ENCODE measurements at regions not wholly inside any gene's neighbourhood (a gene's known extent, or its start where the extent isn't known, plus 50 kb on each side); places are given as distances from the start of the nearest gene placed in this dataset.
A peak's percentile ranks its signal among the peaks of the same experiment; 100 is the strongest.

DNA sequence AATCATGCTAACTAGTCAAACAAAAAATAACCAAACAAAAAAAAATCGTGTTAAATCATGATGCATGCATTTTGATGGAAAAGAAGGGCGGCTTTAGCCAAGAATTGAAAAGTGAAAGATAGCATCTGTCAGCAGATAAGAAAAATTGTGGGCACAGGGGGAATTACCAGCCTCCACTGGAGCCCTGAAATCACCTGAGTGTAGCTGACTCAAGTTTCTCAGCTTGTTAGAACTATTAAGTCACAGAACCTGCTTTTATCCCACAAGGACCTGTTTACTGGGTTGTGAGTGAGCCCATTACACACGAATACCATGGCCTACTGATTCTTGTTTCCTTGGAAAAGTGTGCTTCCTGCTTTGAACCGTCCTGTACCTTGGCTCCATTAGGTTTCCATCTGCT lies 85.2 kb downstream of the COX18 start:
- Mint-ChIP-seq H3K9me3 (no peaks in the 10 kb centered on the region), H3K4me3 (no peak overlapping the region)
- no peak for TF ChIP-seq CTCF (IDR thresholded peaks at IDR 0.05; ENCODE audit: unreplicated experiment in 3 of 3)

GRCh38 chr4:72983709-72984108 lies 85.8 kb downstream of the COX18 start:
- H3K9me3 Mint-ChIP-seq: no peaks in the 10 kb centered on the region
- no peaks in the 10 kb centered on the region for H3K36me3 Mint-ChIP-seq (ENCODE audit: low read depth)
- H3K27ac Mint-ChIP-seq: no peak overlapping the region
- no peak overlapping the region for H3K4me3 Mint-ChIP-seq
- peaks cover 3% of the 10 kb centered on the region for H3K27me3 Mint-ChIP-seq (ENCODE audit: low read depth)
- no peaks in the 10 kb centered on the region for H3K4me1 Mint-ChIP-seq
- no peak for TF ChIP-seq CTCF (IDR thresholded peaks at IDR 0.05; ENCODE audit: unreplicated experiment in 3 of 3)

More for the DNA sequence above, 85.2 kb downstream of the COX18 start:
- H3K27ac Mint-ChIP-seq: no peak overlapping the region
- H3K4me1 Mint-ChIP-seq: no peaks in the 10 kb centered on the region
- H3K36me3 Mint-ChIP-seq (ENCODE audit: low read depth): no peaks in the 10 kb centered on the region
- H3K27me3 Mint-ChIP-seq (ENCODE audit: low read depth): peaks cover 3% of the 10 kb centered on the region

DNA sequence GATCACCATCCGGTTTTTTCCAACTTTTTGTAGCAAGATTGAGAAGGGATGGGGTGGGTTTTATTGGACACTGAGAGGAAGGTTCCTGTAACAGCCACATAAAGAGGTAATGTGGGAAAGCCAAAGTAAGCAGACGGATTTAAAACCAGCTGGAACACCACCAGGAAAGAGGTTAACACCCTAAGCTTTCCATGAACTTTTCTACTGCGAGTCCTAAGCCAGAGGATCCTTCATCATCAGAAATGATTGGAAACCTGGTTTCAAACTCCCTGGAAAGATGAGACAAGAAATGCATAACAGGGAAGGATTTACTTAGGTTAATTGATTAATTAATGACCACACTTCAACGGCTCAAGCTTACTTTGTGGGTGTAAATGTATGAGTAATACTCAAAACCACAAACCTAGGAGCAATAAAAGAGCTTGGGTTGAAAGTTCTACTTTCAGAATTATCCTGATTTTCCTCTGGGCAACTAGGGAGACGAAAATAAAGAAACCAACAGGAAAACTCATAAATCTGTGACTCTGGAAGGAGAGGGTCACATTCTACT lies 91.5 kb downstream of the COX18 start:
- H3K27me3 Mint-ChIP-seq (ENCODE audit: low read depth): no peaks in the 10 kb centered on the region
- no peak overlapping the region for H3K27ac Mint-ChIP-seq
- peaks cover 15% of the 10 kb centered on the region for H3K4me1 Mint-ChIP-seq
- no peak overlapping the region for H3K4me3 Mint-ChIP-seq
- no peaks in the 10 kb centered on the region for H3K9me3 Mint-ChIP-seq
- no peak for TF ChIP-seq CTCF (IDR thresholded peaks at IDR 0.05; ENCODE audit: unreplicated experiment in 3 of 3)
- H3K36me3 Mint-ChIP-seq (ENCODE audit: low read depth): no peaks in the 10 kb centered on the region

DNA sequence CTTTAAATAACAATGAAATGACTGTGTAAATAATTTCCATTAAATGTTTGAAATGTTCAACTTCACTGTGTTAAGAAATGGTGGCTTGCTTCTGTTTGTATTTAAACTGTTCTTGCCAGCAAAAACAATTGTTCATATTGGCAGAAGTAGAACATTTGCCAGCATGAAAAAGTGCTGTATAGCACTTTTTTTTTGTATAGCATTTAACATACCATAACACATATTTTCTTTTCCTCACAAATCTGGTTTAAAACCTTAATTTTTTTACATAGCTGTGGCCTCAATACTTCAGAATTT lies 94.1 kb downstream of the COX18 start:
- H3K4me3 Mint-ChIP-seq: no peak overlapping the region
- no peaks in the 10 kb centered on the region for H3K36me3 Mint-ChIP-seq (ENCODE audit: low read depth)
- no peaks in the 10 kb centered on the region for H3K27me3 Mint-ChIP-seq (ENCODE audit: low read depth)
- TF ChIP-seq CTCF (IDR thresholded peaks at IDR 0.05; ENCODE audit: unreplicated experiment in 3 of 3): no peak
- peaks cover 19% of the 10 kb centered on the region for H3K4me1 Mint-ChIP-seq
- H3K27ac Mint-ChIP-seq: no peak overlapping the region
- H3K9me3 Mint-ChIP-seq: no peaks in the 10 kb centered on the region

DNA sequence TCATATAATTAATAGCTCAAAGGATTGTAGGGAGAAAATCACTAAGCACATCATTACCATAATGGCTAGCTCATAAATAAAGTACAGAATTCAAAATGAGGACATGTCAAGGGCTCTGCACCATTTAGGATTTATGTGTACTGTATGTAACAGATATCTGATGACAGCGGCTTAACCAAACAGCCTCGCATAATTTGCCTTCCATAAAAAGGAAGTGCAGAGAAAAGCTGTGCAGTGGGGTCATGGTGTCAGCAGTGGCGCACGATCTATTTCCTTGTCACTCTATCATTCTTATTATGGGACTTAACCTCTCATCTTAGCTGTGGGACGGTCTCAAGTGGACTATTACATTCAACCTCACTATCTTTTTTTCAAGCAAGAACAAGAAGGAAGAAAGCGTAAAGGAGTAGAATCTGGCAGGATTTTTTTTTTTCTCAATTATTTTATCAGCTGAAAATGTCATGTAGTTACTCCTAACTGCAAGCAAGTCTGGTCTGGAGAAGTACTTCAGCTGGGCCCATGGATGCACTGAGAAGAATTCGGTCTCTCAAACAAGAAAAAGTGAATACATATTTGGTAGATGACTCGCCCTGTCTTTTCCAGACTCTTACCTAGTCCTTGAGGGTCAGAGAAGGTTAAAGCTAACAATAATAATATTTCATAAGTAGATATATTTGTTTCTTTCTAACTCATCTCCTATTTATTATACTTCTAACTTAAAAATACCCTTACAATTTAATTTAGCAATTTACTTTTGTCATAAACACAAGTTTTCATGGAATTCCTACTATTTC lies 94.6 kb downstream of the COX18 start:
- TF ChIP-seq CTCF (IDR thresholded peaks at IDR 0.05; ENCODE audit: unreplicated experiment in 3 of 3): no peak
- peak overlapping the region in 1 of 3 experiments; percentile 9 for H3K27ac Mint-ChIP-seq
- H3K27me3 Mint-ChIP-seq (ENCODE audit: low read depth): no peaks in the 10 kb centered on the region
- H3K36me3 Mint-ChIP-seq (ENCODE audit: low read depth): no peaks in the 10 kb centered on the region
- H3K9me3 Mint-ChIP-seq: no peaks in the 10 kb centered on the region
- H3K4me1 Mint-ChIP-seq: peaks cover 24% of the 10 kb centered on the region
- no peak overlapping the region for H3K4me3 Mint-ChIP-seq

- Mint-ChIP-seq H3K27me3 (ENCODE audit: low read depth) (no peaks in the 10 kb centered on the region), H3K4me1 (peaks cover 28% of the 10 kb centered on the region), H3K27ac (no peak overlapping the region), H3K9me3 (no peaks in the 10 kb centered on the region), H3K36me3 (ENCODE audit: low read depth) (no peaks in the 10 kb centered on the region), H3K4me3 (no peak overlapping the region)
- TF ChIP-seq CTCF (IDR thresholded peaks at IDR 0.05; ENCODE audit: unreplicated experiment in 3 of 3): no peak
Measured at GRCh38 chr4:72971572-72971971, 97.9 kb downstream of the COX18 start.

Data from nephron (organoid).